ENCODE measurements at regions not wholly inside any gene's neighbourhood (a gene's known extent, or its start where the extent isn't known, plus 50 kb on each side); places are given as distances from the start of the nearest gene placed in this dataset.
"Not testable (repeated sequence)": the region's sequence is repeated elsewhere in the genome, so short reads cannot be mapped to it uniquely, and the experiment has no call there.

DNA sequence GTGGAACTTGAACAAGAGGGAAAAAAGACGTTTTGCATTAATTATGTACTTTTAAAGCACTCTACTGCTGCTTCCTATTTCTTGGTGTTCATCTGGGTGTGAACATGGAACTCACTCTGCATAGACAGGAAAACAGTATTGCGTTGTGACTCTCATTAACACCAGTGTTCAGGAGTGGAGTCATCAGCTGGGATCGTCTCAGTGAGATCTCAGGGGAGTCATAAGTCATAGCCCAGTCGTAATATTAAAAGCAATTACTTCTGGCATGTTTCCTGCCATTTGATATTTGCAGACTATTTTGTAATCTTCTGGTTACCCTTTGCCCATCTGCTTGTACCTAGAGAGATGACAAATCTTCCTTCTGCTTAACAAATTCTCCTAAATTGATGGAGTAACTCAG lies 462.0 kb upstream of the ATP11B start:
- no peaks in the 10 kb centered on the region for H3F3A ChIP-seq (ENCODE audit: control insufficient read depth, insufficient read depth)
- H3K4me2 ChIP-seq (ENCODE audit: low read length): no peak overlapping the region
- H3K79me2 ChIP-seq (ENCODE audit: control insufficient read depth, low read length): no peaks in the 10 kb centered on the region
- TF ChIP-seq, protein P1, sequence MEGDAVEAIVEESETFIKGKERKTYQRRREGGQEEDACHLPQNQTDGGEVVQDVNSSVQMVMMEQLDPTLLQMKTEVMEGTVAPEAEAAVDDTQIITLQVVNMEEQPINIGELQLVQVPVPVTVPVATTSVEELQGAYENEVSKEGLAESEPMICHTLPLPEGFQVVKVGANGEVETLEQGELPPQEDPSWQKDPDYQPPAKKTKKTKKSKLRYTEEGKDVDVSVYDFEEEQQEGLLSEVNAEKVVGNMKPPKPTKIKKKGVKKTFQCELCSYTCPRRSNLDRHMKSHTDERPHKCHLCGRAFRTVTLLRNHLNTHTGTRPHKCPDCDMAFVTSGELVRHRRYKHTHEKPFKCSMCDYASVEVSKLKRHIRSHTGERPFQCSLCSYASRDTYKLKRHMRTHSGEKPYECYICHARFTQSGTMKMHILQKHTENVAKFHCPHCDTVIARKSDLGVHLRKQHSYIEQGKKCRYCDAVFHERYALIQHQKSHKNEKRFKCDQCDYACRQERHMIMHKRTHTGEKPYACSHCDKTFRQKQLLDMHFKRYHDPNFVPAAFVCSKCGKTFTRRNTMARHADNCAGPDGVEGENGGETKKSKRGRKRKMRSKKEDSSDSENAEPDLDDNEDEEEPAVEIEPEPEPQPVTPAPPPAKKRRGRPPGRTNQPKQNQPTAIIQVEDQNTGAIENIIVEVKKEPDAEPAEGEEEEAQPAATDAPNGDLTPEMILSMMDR (IDR thresholded peaks at IDR 0.05; ENCODE audit: low read depth, low read length, poor library complexity, severe bottlenecking): no peak
- no peak for TF ChIP-seq EZH2phosphoT487 (IDR thresholded peaks at IDR 0.05; ENCODE audit: borderline replicate concordance, low read length)
- no peak overlapping the region for H3K27ac ChIP-seq (ENCODE audit: low read depth, low read length)
- H3K9me2 ChIP-seq (replicated peaks; ENCODE audit: control insufficient read depth, low read length): no peaks in the 10 kb centered on the region
- H3K36me3 ChIP-seq (ENCODE audit: control insufficient read depth, low read length): no peaks in the 10 kb centered on the region
- no peaks in the 10 kb centered on the region for H4K20me1 ChIP-seq (ENCODE audit: control insufficient read depth, insufficient read depth, low read depth, low read length)
- H3K9me3 ChIP-seq (ENCODE audit: control insufficient read depth, insufficient read depth, low read length): no peaks in the 10 kb centered on the region
- no peaks in the 10 kb centered on the region for H3K4me1 ChIP-seq (ENCODE audit: control insufficient read depth, low read length)
- H3K4me3 ChIP-seq (ENCODE audit: low read length): no peak overlapping the region
- H3K27me3 ChIP-seq (ENCODE audit: control insufficient read depth, low read length): no peaks in the 10 kb centered on the region

DNA sequence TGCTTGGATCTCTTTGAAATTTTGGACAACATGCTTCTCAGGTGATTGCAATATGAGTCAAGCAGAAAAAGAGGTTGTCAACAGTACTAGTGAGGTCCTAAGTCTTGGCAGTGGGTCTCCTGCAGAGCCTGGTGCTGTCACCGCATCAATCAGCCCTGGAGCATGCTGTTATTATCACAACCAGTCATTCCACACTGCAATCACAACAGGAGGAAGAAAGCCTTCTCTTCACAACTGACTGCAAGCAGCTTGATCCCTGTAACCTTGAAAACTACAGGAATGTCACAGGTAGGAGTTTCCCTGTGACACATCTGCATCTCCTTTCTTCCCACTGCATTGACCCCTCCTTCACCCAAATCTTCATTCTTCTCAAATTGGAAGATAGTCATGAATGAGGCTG lies 451.1 kb upstream of the ATP11B start:
- H3K27me3 ChIP-seq (ENCODE audit: control insufficient read depth, low read length): no peaks in the 10 kb centered on the region
- no peaks in the 10 kb centered on the region for H4K20me1 ChIP-seq (ENCODE audit: control insufficient read depth, insufficient read depth, low read depth, low read length)
- no peak overlapping the region for H3K27ac ChIP-seq (ENCODE audit: low read depth, low read length)
- H3K4me1 ChIP-seq (ENCODE audit: control insufficient read depth, low read length): no peaks in the 10 kb centered on the region
- TF ChIP-seq, protein P1 (IDR thresholded peaks at IDR 0.05; ENCODE audit: low read depth, low read length, poor library complexity, severe bottlenecking): no peak
- no peak for TF ChIP-seq EZH2phosphoT487 (IDR thresholded peaks at IDR 0.05; ENCODE audit: borderline replicate concordance, low read length)
- H3K36me3 ChIP-seq (ENCODE audit: control insufficient read depth, low read length): no peaks in the 10 kb centered on the region
- no peaks in the 10 kb centered on the region for H3F3A ChIP-seq (ENCODE audit: control insufficient read depth, insufficient read depth)
- H3K9me3 ChIP-seq (ENCODE audit: control insufficient read depth, insufficient read depth, low read length): no peaks in the 10 kb centered on the region
- H3K4me2 ChIP-seq (ENCODE audit: low read length): no peak overlapping the region
- no peaks in the 10 kb centered on the region for H3K79me2 ChIP-seq (ENCODE audit: control insufficient read depth, low read length)
- no peaks in the 10 kb centered on the region for H3K9me2 ChIP-seq (replicated peaks; ENCODE audit: control insufficient read depth, low read length)
- no peak overlapping the region for H3K4me3 ChIP-seq (ENCODE audit: low read length)

DNA sequence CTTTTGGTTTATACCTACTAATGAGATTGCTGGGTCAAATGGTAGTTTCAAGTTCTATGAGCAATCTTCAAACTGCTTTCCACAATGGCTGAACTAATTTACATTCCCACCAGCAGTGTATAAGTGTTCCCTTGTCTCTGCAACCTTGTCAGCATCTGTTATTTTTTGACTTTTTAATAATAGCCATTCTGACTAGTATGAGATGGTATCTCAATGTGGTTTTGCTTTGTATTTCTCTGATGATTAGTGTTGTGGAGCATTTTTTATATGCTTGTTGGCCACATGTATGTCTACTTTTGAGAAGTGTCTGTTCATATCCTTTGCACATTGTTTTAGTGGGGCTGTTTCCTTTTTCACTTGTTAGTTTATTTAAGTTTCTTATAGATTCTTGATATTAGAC lies 449.3 kb upstream of the ATP11B start:
- H3K4me3 ChIP-seq (ENCODE audit: low read length); H3K79me2 ChIP-seq (ENCODE audit: control insufficient read depth, low read length); H3F3A ChIP-seq (ENCODE audit: control insufficient read depth, insufficient read depth); H3K36me3 ChIP-seq (ENCODE audit: control insufficient read depth, low read length); H3K4me1 ChIP-seq (ENCODE audit: control insufficient read depth, low read length); H4K20me1 ChIP-seq (ENCODE audit: control insufficient read depth, insufficient read depth, low read depth, low read length); H3K4me2 ChIP-seq (ENCODE audit: low read length); H3K9me2 ChIP-seq (replicated peaks; ENCODE audit: control insufficient read depth, low read length); H3K27ac ChIP-seq (ENCODE audit: low read depth, low read length); H3K27me3 ChIP-seq (ENCODE audit: control insufficient read depth, low read length); H3K9me3 ChIP-seq (ENCODE audit: control insufficient read depth, insufficient read depth, low read length): not testable (repeated sequence)

DNA sequence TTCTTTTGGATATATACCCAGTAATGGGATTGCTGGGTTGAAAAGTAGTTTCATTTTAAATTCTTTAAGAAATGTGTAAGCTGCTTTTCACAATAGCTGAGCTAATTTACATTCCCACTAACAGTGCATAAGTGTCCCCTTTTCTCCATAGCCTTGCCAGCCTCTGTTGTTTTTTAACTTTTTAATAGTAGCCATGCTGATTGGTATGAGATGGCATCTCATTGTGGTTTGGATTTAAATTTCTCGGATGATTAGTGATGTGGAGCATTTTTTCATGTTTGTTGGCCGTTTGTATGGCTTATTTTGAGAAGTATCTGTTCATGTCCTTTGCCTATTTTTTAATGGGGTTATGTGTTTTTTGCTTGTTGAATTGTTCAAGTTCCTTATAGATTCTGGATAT lies 444.3 kb upstream of the ATP11B start:
- H3K27ac ChIP-seq (ENCODE audit: low read depth, low read length): no peak overlapping the region
- H3K9me3 ChIP-seq (ENCODE audit: control insufficient read depth, insufficient read depth, low read length): no peaks in the 10 kb centered on the region
- no peak overlapping the region for H3K4me3 ChIP-seq (ENCODE audit: low read length)
- H3K79me2 ChIP-seq (ENCODE audit: control insufficient read depth, low read length): no peaks in the 10 kb centered on the region
- no peaks in the 10 kb centered on the region for H4K20me1 ChIP-seq (ENCODE audit: control insufficient read depth, insufficient read depth, low read depth, low read length)
- H3F3A ChIP-seq (ENCODE audit: control insufficient read depth, insufficient read depth): no peaks in the 10 kb centered on the region
- H3K27me3 ChIP-seq (ENCODE audit: control insufficient read depth, low read length): no peaks in the 10 kb centered on the region
- no peaks in the 10 kb centered on the region for H3K4me1 ChIP-seq (ENCODE audit: control insufficient read depth, low read length)
- no peaks in the 10 kb centered on the region for H3K9me2 ChIP-seq (replicated peaks; ENCODE audit: control insufficient read depth, low read length)
- H3K4me2 ChIP-seq (ENCODE audit: low read length): no peak overlapping the region
- H3K36me3 ChIP-seq (ENCODE audit: control insufficient read depth, low read length): no peaks in the 10 kb centered on the region
- TF ChIP-seq EZH2phosphoT487 (IDR thresholded peaks at IDR 0.05; ENCODE audit: borderline replicate concordance, low read length): no peak
- TF ChIP-seq, protein P1 (IDR thresholded peaks at IDR 0.05; ENCODE audit: low read depth, low read length, poor library complexity, severe bottlenecking): no peak
